ENCODE measurements at regions not wholly inside any gene's neighbourhood (a gene's known extent, or its start where the extent isn't known, plus 50 kb on each side); places are given as distances from the start of the nearest gene placed in this dataset.

DNA sequence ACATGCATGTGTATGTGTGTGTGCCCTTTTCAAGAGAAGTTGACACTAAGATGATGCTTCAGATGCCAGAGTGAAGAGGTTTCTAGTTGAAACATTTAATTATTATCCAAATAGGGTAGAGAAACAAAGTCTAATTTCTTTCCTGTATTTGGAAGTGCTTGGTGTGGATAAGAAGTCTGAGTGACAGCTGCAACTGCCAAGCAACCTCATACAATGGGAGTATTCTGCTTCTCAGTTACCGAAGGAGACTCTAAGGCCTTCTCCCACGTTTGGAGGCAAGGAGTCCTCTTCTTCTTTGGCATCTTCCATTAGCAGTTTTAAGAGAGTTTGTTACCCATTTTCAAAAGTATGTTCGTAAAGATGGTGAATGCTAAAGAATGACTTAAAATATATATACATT is 82.4 kb downstream of the HDGFL1 start:
- TF ChIP-seq EZH2 (IDR thresholded peaks at IDR 0.05; ENCODE audit: borderline replicate concordance, low read depth, low read length, severe bottlenecking) (no peak), JUN (IDR thresholded peaks at IDR 0.05; ENCODE audit: borderline replicate concordance, insufficient read depth, insufficient read length, low read depth) (no peak), FOS (IDR thresholded peaks at IDR 0.05; ENCODE audit: borderline replicate concordance, insufficient read depth, low read length) (no peak), POLR2AphosphoS5 (IDR thresholded peaks at IDR 0.05; ENCODE audit: insufficient read depth, low read depth, low read length) (no peak), MYC (IDR thresholded peaks at IDR 0.05; ENCODE audit: low read depth, low read length) (no peak)
- TF ChIP-seq, protein P1, sequence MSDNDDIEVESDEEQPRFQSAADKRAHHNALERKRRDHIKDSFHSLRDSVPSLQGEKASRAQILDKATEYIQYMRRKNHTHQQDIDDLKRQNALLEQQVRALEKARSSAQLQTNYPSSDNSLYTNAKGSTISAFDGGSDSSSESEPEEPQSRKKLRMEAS (IDR thresholded peaks at IDR 0.05; ENCODE audit: insufficient read depth, insufficient read length), result no peak
- TF ChIP-seq, protein P2, sequence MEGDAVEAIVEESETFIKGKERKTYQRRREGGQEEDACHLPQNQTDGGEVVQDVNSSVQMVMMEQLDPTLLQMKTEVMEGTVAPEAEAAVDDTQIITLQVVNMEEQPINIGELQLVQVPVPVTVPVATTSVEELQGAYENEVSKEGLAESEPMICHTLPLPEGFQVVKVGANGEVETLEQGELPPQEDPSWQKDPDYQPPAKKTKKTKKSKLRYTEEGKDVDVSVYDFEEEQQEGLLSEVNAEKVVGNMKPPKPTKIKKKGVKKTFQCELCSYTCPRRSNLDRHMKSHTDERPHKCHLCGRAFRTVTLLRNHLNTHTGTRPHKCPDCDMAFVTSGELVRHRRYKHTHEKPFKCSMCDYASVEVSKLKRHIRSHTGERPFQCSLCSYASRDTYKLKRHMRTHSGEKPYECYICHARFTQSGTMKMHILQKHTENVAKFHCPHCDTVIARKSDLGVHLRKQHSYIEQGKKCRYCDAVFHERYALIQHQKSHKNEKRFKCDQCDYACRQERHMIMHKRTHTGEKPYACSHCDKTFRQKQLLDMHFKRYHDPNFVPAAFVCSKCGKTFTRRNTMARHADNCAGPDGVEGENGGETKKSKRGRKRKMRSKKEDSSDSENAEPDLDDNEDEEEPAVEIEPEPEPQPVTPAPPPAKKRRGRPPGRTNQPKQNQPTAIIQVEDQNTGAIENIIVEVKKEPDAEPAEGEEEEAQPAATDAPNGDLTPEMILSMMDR (IDR thresholded peaks at IDR 0.05; ENCODE audit: extremely low read depth in 1 of 2, insufficient read depth in 1 of 2, low read depth in 1 of 2, low read length in 2 of 2), result no peak
- DNase-seq (ENCODE audit: low read depth, low spot score), result no peak
- Histone ChIP-seq H3K79me2 (ENCODE audit: control insufficient read depth, insufficient read depth, low read length) (no peaks in the 10 kb centered on the region), H3K36me3 (ENCODE audit: control insufficient read depth in 2 of 2, extremely low read depth in 1 of 2, insufficient read depth in 2 of 2, low read length in 2 of 2) (no peaks in the 10 kb centered on the region), H3K4me3 (replicated peaks in 1 of 3; ENCODE audit: insufficient read depth in 1 of 3, low read depth in 1 of 3, low read length in 3 of 3) (no peak overlapping the region), H3K9ac (replicated peaks; ENCODE audit: extremely low read depth, insufficient read depth, low read length) (no peak overlapping the region), H3K4me2 (ENCODE audit: insufficient read depth, low read length) (no peak overlapping the region), H2AFZ (ENCODE audit: low read depth, low read length) (no peak overlapping the region), H3K9me1 (replicated peaks; ENCODE audit: control insufficient read depth, extremely low read depth, insufficient read depth, low read length) (no peaks in the 10 kb centered on the region), H3K27ac (ENCODE audit: insufficient read depth, low read depth, low read length) (no peak overlapping the region), H4K20me1 (replicated peaks; ENCODE audit: control insufficient read depth, extremely low read depth, insufficient read depth, low read length) (no peaks in the 10 kb centered on the region), H3K4me1 (ENCODE audit: control insufficient read depth, extremely low read depth, insufficient read depth, low read length) (no peaks in the 10 kb centered on the region), H3K9me3 (replicated peaks; ENCODE audit: control insufficient read depth, insufficient read depth, low read length) (no peaks in the 10 kb centered on the region), H3K27me3 (ENCODE audit: control insufficient read depth in 2 of 2, insufficient read depth in 2 of 2, low read length in 2 of 2) (no peaks in the 10 kb centered on the region)
- CTCF ChIA-PET, result no interaction called here
- no peak for FAIRE-seq
- intact Hi-C loops (cut with micrococcal nuclease) (no loop called here), dilution Hi-C loops (cut with MboI; ENCODE audit: extremely low pct_ligation_motif_present, low sequenced_read_pairs) (no loop called here)
- POLR2A ChIA-PET, result no interaction called here
- BruUV-seq (replicated peaks), result no TSS peak
